AG10803 (cell line): ENCODE measurements at regions not wholly inside any gene's neighbourhood (a gene's known extent, or its start where the extent isn't known, plus 50 kb on each side); places are given as distances from the start of the nearest gene placed in this dataset.

ENCODE experiments used
- DNase-seq: peaks from one replicate; pipeline ENCODE4 v3.0.0; 2010; ENCODE audit warnings: low read depth
- H3K4me3 ChIP-seq: 2 replicates; pipeline ENCODE4 v1.5.1; 2011; ENCODE audit warnings: mild to moderate bottlenecking, low read length, control low read depth
- CTCF ChIP-seq: conservative IDR thresholded peaks from 2 replicates; pipeline ENCODE4 v1.5.1; 2011; ENCODE audit warnings: mild to moderate bottlenecking, low read length, control low read depth, inconsistent platforms

DNA sequence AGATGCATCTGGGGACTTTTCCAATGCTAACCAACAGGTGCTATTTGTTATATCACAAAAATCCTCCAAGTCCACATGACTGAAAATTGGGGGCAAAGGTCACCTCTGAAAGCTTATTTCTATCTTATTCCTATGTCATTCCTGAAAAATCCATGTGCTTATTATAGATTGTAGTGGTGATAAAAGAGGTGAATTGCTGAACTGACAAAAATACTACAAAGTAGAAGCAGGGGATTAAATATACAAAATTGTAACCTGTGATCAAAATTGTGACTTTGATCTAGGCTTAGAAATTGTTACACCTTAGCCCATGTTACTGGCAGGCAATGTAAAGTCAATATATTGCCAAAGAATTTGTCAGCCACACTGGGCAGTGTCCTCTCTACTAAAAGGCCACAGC, 62.3 kb downstream of the IER5 start:
- H3K4me3 ChIP-seq = no peak overlapping the region
- no peak for TF ChIP-seq CTCF
- no peak for DNase-seq

DNA sequence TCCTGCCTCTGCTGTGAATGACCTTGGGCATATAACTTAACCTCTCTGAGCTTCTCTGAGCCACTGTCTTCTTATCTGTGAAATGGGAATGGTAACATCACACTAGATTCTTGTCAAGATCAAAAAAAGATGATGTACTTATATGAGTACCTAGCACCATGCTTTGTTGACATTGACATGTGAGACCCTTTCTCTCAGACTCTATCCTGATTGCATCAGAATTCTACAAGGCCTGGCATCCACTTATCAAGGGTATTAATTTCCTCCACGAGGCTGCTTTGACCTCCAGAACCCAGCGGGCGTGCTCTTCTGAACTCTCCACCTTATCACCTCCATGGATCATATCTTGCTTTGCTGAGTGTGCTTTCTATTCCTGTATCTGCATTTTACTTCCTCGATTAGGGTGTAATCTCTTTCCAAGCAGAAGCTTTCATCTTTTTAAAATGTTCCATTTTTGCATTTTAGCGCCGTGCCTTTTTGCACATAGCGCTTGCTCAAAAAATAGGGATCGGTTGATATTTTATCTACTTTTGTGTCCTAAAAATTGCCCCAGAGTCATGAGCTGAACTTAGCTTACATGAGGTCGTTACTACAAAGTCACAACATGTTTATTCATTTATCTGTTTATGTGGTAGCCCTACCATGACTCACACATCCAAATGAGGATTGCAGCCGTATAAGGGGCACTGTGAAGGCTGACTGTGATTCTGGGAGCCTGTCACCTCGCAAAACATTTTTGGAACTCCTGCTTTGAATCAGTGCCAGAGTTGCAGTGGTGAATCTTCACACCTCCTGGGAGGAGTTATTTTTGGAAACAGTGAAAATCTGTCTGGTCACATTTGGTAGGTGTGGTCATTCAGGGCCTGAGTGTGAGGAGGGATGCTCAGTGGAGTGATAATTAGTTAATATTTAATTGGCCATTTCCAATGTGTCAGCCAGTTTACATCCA, 63.2 kb downstream of the IER5 start:
- peak; percentile 56 for DNase-seq
- no peak overlapping the region for H3K4me3 ChIP-seq
- TF ChIP-seq CTCF = no peak

GRCh38 chr1:181152892-181153633, 64.6 kb downstream of the IER5 start:
- peak; percentile 34 for TF ChIP-seq CTCF
- no peak overlapping the region for H3K4me3 ChIP-seq
- DNase-seq = peak; percentile 42

- H3K4me3 ChIP-seq = no peak overlapping the region
- no peak for TF ChIP-seq CTCF
- DNase-seq = no peak
These were observed 65.1 kb downstream of the IER5 start for GRCh38 chr1:181153634-181153961.

DNA sequence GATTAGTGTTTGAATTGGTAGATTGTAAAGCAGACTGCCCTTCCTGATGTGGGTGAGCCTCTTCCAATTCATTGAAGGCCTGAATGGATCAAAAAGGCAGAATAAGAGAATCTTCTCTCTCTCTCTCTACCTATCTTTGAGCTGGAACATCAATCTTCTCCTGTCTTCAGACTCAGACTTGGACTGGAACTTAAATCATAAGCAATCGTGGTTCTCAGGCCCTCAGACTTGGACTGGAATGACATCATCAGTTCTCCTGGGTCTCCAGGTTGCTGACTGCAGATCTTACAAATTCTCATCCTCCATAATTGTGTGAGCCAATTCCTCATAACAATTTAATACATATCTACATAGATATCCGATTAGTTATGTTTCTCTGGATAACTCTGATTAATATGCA, 66.8 kb downstream of the IER5 start:
- no peak for DNase-seq
- no peak for TF ChIP-seq CTCF
- no peak overlapping the region for H3K4me3 ChIP-seq

DNA sequence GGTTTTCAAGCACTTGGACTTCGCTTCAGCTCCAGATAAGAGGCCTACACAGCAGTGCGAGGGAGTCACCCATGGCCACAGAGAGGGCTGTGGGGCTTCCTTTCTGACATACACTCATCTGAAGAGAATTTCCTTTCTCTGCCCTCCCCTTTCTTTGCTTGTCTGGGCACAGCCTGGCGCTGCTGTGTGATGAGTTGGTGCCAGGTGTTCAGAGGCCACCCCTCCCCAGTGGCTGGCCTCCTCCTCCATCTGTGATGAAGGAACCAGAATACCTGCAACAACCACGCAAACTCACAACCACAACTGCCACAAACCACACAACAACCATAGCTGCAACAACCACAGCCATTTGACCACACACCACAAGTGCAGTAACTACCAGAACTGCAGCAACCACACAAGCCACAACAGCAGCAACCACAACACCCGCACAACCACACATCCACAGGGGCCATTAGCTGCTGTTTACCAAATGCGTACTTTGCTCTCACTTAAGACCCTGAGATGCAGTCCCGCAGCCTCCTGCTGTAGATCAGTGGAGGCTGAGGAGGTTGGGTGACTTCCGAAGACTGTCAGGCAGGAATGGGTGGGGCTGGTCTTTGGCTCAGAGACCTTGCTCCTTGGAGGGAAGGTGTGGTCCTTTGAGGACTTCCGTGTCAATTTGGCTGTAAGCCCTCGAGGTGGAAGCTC, 71.1 kb downstream of the IER5 start:
- no peak overlapping the region for H3K4me3 ChIP-seq
- DNase-seq = peak; percentile 36
- TF ChIP-seq CTCF = no peak
